GM13976 (cell line): ENCODE measurements at regions not wholly inside any gene's neighbourhood (a gene's known extent, or its start where the extent isn't known, plus 50 kb on each side); places are given as distances from the start of the nearest gene placed in this dataset.

ENCODE experiments used
- DNase-seq: peaks from one replicate; pipeline ENCODE4 v3.0.0; 2012; ENCODE audit warnings: low spot score
- in situ Hi-C: fragments of 300-500 bp; cut with MboI; formaldehyde crosslinking; loops from one replicate; pipeline ENCODE4 v1.12.0; 2022; ENCODE audit warnings: low sequenced_read_pairs, mixed read lengths, inconsistent platforms; ENCODE audit not compliant: unreplicated experiment
- TF ChIP-seq, protein P1 (sequence below): IDR thresholded peaks from 2 replicates; pipeline ENCODE4 v1.5.1; 2012; ENCODE audit warnings: borderline replicate concordance, mild to moderate bottlenecking; ENCODE audit not compliant: insufficient read depth; ENCODE audit errors: extremely low read depth, missing control alignments, control extremely low read depth

GRCh38 chr12:42776396-42776795 lies 186.8 kb upstream of the PRICKLE1 start:
- TF ChIP-seq, protein P1, sequence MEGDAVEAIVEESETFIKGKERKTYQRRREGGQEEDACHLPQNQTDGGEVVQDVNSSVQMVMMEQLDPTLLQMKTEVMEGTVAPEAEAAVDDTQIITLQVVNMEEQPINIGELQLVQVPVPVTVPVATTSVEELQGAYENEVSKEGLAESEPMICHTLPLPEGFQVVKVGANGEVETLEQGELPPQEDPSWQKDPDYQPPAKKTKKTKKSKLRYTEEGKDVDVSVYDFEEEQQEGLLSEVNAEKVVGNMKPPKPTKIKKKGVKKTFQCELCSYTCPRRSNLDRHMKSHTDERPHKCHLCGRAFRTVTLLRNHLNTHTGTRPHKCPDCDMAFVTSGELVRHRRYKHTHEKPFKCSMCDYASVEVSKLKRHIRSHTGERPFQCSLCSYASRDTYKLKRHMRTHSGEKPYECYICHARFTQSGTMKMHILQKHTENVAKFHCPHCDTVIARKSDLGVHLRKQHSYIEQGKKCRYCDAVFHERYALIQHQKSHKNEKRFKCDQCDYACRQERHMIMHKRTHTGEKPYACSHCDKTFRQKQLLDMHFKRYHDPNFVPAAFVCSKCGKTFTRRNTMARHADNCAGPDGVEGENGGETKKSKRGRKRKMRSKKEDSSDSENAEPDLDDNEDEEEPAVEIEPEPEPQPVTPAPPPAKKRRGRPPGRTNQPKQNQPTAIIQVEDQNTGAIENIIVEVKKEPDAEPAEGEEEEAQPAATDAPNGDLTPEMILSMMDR = no peak
- in situ Hi-C loops = no loop called here
- no peak for DNase-seq

DNA sequence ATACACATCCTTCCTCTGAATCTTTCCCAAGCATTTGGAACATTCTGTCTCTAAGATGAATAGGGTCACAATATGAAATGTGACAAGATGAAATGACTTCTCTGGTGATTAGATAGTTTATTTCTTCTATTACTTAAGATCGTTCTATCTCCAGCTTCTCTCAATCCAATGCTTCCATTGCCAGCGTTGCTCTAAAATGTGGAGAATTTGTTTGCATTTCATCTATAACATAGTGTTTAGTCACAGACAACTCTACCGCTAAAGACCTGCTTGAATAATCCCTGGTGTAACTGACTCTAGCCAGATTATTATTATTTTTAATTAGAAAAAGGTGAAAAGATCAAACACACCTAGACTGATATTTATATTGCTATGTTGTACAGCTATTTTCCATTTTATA lies 184.7 kb upstream of the PRICKLE1 start:
- no peak for DNase-seq
- TF ChIP-seq, protein P1 = no peak
- in situ Hi-C loops = no loop called here

DNA sequence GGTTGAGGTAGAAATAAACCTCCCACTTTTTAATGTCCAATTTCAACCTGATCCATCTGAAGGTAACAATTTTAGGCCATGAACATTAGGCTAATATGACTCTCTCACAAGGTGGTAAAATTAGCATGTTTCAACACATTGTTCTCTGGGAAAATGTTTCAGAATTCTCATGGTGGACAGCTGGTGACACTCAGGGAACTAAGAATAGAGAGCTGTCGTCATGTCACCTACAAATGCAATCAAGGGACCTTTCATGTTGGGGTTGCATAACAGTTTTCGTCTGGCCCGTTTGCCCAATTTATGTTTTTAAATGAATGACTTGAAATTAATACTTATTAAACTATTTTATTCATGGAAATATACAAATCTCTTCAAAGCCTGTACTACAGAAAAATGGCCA lies 180.7 kb upstream of the PRICKLE1 start:
- TF ChIP-seq, protein P1 = no peak
- in situ Hi-C loops = no loop called here
- DNase-seq = no peak

DNA sequence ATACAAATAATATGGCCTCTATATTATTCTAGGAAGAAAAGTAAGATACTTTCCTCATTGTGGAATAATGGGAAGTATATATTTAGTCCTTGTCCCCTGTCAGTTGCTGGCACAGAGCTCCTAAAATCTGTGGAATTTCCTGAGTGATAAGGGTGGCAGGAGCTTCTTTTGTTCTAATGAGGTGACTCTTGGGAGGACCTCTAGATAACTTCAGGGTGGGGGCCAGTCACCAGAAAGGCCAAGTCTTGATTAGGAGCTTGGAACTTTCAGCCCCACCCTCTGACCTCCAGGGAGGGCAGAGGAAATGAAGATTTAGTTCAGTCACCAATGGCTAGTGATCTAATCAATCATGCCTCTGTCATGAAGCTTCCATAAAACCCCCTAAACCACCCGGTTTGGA lies 179.9 kb upstream of the PRICKLE1 start:
- TF ChIP-seq, protein P1 = no peak
- in situ Hi-C loops = no loop called here
- DNase-seq = no peak

GRCh38 chr12:42767998-42768397 lies 178.5 kb upstream of the PRICKLE1 start:
- TF ChIP-seq, protein P1 = no peak
- no peak for DNase-seq
- in situ Hi-C loops = no loop called here

- TF ChIP-seq, protein P1 = no peak
- in situ Hi-C loops = no loop called here
- no peak for DNase-seq
These were observed 177.9 kb upstream of the PRICKLE1 start for GRCh38 chr12:42767326-42767954.
